ENCODE measurements at regions not wholly inside any gene's neighbourhood (a gene's known extent, or its start where the extent isn't known, plus 50 kb on each side); places are given as distances from the start of the nearest gene placed in this dataset.

DNA sequence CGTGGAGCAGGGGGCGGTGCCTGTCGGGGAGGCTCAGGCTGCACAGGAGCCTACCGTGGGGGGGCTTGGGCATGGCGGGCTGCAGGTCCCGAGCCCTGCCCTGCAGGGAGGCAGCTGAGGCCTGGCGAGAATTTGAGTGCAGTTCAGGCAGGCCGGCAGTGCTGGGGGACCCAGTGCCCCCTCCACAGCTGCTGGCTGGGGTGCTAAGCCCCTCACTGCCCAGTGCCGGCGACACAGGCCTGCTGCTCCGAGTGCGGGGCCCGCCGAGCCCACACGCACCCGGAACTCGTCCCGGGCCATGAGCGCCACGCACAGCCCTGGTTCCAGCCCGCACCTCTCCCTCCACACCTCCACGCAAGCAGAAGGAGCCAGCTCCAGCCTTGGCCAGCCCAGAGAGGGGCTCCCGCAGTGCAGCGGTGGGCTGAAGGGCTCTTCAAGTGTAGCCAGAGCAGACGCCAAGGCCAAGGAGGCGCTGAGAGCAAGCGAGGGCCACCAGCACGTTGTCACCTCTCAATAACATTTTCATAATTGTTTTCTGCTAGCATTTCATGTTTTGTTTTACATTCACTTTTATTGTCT is 1378.9 kb upstream of the CELF4 start:
- TF ChIP-seq TAF1 (IDR thresholded peaks at IDR 0.05; ENCODE audit: borderline replicate concordance, insufficient read depth, low read length) (no peak), SIN3A (IDR thresholded peaks at IDR 0.05; ENCODE audit: borderline replicate concordance, insufficient read depth, low read length) (no peak), FOXP2 (optimal IDR thresholded peaks at IDR 0.05; ENCODE audit: borderline replicate concordance, extremely low read depth, extremely low read length, insufficient read depth) (no peak)

- TF ChIP-seq FOXP2 (optimal IDR thresholded peaks at IDR 0.05; ENCODE audit: borderline replicate concordance, extremely low read depth, extremely low read length, insufficient read depth) (no peak), TAF1 (IDR thresholded peaks at IDR 0.05; ENCODE audit: borderline replicate concordance, insufficient read depth, low read length) (no peak), POLR2AphosphoS5 (IDR thresholded peaks at IDR 0.05; ENCODE audit: low read depth, low read length) (no peak), SIN3A (IDR thresholded peaks at IDR 0.05; ENCODE audit: borderline replicate concordance, insufficient read depth, low read length) (no peak)
- TF ChIP-seq, protein P1, sequence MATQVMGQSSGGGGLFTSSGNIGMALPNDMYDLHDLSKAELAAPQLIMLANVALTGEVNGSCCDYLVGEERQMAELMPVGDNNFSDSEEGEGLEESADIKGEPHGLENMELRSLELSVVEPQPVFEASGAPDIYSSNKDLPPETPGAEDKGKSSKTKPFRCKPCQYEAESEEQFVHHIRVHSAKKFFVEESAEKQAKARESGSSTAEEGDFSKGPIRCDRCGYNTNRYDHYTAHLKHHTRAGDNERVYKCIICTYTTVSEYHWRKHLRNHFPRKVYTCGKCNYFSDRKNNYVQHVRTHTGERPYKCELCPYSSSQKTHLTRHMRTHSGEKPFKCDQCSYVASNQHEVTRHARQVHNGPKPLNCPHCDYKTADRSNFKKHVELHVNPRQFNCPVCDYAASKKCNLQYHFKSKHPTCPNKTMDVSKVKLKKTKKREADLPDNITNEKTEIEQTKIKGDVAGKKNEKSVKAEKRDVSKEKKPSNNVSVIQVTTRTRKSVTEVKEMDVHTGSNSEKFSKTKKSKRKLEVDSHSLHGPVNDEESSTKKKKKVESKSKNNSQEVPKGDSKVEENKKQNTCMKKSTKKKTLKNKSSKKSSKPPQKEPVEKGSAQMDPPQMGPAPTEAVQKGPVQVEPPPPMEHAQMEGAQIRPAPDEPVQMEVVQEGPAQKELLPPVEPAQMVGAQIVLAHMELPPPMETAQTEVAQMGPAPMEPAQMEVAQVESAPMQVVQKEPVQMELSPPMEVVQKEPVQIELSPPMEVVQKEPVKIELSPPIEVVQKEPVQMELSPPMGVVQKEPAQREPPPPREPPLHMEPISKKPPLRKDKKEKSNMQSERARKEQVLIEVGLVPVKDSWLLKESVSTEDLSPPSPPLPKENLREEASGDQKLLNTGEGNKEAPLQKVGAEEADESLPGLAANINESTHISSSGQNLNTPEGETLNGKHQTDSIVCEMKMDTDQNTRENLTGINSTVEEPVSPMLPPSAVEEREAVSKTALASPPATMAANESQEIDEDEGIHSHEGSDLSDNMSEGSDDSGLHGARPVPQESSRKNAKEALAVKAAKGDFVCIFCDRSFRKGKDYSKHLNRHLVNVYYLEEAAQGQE (IDR thresholded peaks at IDR 0.05; ENCODE audit: insufficient read depth in 1 of 2, low read depth in 2 of 2, low read length in 2 of 2): no peak
These were observed 1376.3 kb upstream of the CELF4 start for GRCh38 chr18:38941711-38942561.

DNA sequence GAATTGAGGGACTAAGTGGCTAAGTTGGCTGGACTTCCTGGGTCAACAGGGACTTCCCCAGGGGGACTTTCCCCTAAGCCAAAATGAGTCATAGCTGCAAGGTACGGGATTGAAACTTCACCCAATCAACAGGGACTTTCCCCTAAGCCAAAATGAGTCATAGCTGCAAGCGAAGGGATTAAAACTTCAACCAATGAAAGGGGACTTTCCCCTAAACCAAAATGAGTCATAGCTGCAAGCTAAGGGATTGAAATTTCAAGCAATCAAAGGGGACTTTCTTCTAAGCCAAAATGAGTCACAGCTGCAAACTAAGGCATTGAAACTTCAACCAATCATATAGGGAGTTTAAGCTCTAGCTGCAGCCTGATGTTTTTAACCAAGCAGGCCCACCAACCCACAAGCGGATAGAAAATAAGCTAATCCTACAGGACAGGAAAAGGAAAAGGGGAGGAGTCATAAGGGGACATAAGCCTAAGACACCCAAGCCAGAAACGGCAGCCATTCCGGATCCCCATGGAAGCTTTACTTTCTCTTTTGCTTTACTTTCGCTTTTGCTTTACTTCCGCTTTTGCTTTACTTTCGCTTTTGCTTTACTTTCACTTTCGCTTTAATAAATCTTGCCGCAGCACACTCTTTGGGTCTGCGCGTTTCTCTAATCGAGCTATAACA is 1375.4 kb upstream of the CELF4 start:
- TF ChIP-seq, protein P1 (IDR thresholded peaks at IDR 0.05; ENCODE audit: insufficient read depth in 1 of 2, low read depth in 2 of 2, low read length in 2 of 2): no peak
- TF ChIP-seq TAF1 (IDR thresholded peaks at IDR 0.05; ENCODE audit: borderline replicate concordance, insufficient read depth, low read length) (no peak), SIN3A (IDR thresholded peaks at IDR 0.05; ENCODE audit: borderline replicate concordance, insufficient read depth, low read length) (no peak)

DNA sequence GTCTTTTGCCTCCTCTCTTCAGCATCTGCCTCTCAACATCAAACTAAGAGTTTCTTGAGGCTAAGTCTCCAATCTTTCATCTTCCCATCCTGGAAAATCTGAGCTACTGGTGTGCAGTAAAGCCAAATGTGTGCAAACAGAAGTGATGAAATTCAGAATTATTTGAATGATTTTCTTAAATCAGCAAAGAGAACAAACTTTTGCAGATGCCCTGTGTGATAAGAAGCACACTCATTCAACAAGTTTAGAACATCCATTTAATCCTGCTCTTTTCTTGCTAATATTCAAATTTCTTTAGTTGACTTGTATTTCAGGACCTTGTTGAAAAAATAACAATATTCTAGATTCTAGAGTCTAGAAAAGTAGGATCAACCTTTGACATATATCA is 1374.9 kb upstream of the CELF4 start:
- TF ChIP-seq POLR2AphosphoS5 (IDR thresholded peaks at IDR 0.05; ENCODE audit: low read depth, low read length): no peak
- TF ChIP-seq, protein P1 (IDR thresholded peaks at IDR 0.05; ENCODE audit: insufficient read depth in 1 of 2, low read depth in 2 of 2, low read length in 2 of 2): no peak
- TF ChIP-seq TAF1 (IDR thresholded peaks at IDR 0.05; ENCODE audit: borderline replicate concordance, insufficient read depth, low read length): no peak
- TF ChIP-seq FOXP2 (optimal IDR thresholded peaks at IDR 0.05; ENCODE audit: borderline replicate concordance, extremely low read depth, extremely low read length, insufficient read depth): no peak
- TF ChIP-seq SIN3A (IDR thresholded peaks at IDR 0.05; ENCODE audit: borderline replicate concordance, insufficient read depth, low read length): no peak

- TF ChIP-seq TAF1 (IDR thresholded peaks at IDR 0.05; ENCODE audit: borderline replicate concordance, insufficient read depth, low read length) (no peak), SIN3A (IDR thresholded peaks at IDR 0.05; ENCODE audit: borderline replicate concordance, insufficient read depth, low read length) (no peak), POLR2AphosphoS5 (IDR thresholded peaks at IDR 0.05; ENCODE audit: low read depth, low read length) (no peak), FOXP2 (optimal IDR thresholded peaks at IDR 0.05; ENCODE audit: borderline replicate concordance, extremely low read depth, extremely low read length, insufficient read depth) (no peak)
- TF ChIP-seq, protein P1 (IDR thresholded peaks at IDR 0.05; ENCODE audit: insufficient read depth in 1 of 2, low read depth in 2 of 2, low read length in 2 of 2): no peak
These were observed 1368.4 kb upstream of the CELF4 start for GRCh38 chr18:38933910-38934510.

All from PFSK-1 (cell line).